Stimulated activated CD4-positive, alpha-beta T cell treated with anti-CD3 and anti-CD28 coated beads, Interleukin-4, amount 100 ng/mL, for 48 hours (primary cell): ENCODE measurements at regions not wholly inside any gene's neighbourhood (a gene's known extent, or its start where the extent isn't known, plus 50 kb on each side); places are given as distances from the start of the nearest gene placed in this dataset.

Experiments
- DNase-seq, 2 donors: peaks; one replicate each; pipeline ENCODE4 v3.0.0-alpha.2; 2020; ENCODE audit warnings: low read depth in 2 of 2

DNA sequence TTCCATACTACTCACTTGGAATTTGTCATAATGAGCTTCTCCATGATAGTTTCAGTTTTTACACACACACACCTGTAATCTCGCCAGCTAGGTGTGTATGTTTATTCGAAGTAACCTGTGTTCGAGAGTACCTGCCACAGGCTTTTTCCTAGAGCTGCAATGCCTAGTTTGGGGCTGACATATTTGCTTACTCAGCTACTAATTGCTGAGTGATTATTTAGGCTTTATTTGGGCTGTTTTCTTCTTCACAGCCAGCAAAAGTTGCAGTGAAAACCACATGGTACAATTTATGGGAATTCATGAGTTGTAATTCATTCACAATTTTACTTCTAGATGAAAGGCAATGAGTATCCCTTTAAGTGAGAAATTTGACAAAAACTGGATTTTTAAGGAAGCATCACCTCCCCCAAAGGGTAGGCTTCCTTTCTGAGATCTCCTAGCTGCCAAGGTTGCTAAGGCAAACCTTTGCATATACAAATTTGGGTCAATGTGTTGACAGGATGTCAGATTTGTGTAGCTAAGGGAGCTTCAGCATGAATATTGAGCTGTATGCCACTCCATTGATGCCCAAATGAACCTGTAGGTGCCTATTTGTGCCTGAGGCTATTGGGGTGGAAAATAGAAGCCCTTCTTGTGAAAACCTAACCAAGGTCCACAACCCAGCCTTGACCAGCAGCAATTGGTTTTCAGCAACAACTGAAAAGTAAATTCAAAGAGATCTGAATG, 108.7 kb upstream of the OTX2 start:
- DNase-seq = no peak

DNA sequence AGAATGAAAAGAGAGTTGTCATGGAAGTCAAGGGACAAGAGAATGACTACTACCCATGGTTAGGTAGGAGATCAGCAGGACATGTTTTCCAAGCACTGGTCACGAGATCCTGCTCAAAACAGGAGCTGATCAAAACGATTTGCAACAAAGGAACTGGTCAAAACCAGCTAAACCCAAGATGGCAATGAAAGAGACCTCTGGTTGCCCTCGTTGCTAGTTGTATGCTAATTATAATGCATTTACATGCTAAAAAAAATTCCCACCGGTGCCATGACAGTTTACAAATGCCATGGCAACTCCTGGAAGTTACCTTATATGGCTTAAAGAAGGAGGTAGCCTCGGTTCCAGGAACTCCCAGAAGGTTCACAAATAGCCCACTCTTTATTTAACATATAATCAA, 95.0 kb upstream of the OTX2 start:
- DNase-seq = no peak

DNA sequence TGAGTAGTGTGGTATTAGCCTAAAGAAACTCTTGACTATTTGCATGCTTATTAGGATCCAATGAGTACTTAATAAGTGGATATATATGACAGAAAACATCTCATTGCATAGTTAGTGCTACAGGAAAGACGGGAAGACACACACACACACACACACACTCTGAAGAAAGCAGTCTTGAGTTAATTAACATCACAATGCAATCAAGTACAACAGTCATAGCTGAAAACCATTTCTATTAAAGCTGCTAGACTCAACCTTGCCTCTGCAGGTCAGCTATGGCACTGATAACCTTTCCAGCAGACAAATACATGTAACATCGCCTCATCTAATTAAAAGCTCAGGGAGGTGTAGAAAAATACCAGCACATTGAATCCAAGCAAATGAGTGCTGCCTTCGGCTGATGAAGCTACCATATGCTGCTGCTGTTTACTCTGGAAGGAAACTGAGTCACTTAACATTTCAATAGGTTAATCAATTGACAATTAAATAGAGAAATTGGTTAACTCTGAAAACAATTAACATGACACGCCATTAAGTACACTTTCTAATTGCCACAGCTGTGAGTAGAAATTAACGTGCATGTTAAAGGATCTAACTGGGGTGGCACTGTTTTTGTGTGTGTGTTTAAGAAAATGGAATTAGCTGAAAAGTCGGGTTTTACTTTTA, 93.2 kb upstream of the OTX2 start:
- no peak for DNase-seq

DNA sequence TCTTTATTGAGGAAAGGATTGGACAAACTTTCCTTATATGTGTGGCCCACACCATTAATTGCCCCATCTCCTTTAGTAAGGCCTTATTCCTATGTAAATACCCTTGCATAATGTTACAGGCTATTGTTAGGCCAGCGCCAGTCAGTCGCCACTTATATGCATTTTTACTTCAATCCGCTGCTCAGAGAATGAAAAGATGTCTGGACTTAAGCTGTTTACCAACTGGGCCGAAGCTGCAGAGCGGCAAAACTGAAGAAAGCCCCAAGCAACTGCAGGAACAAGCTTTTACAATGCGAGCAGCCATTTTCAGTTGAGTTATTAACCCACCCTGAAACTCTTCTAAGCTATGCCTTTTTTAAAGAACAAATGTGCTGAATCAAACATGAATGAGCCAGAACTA, 92.1 kb upstream of the OTX2 start:
- no peak for DNase-seq

DNA sequence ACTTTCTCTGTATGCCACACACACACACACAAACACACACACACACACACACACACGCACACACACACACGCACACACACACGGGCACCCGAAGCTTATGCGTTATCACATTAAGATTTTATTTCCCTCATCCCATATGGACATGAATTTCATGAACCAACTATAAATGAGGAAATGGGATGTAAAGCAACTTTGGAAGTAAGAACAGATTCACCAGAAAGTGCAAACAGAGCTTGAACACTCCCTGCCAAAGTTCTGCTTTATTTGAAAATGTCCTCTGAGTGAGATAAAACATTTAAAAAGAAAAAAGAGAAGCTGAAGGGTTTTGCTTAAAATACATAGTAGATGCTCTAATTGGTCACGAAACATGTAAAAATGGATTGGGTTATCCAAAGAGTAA, 90.4 kb upstream of the OTX2 start:
- no peak for DNase-seq

DNA sequence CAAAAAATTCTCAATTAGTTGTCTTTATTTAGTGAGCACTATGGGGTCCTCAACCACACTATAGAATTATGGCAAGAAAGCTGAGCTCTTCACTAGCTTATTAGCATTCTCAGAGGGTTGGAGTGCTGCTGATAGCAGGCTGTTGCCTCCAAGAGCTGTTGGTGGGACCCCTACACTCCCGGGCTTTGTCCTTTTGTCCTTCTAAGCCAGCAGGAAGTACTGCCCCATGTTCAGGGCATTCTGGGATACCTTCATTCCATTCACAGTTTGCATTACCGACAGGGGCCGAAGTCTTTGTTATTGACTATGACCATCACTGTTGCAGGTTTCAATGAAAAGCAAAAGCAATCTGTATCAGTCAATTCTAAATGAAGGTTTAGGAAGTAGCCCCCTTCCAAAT, 89.5 kb upstream of the OTX2 start:
- DNase-seq = no peak

DNA sequence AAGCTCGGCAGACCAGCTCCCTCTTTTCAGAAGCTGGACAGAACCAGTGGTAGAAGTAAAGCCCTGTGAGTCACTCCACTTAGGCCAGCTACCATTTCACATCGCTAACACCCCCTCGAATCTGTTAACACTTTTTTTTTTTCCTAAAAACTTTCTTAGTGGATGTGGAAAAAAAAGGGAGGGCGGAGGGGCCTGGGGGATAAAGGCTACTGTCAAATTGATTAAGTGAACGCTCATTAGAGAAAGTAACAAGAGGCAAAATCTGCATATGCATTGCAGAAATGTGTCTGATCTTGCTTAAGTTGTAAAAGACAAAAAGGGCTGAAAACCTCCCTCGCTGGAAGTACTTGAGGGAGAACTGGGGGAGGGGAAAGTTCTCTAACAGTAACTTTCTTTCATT, 86.6 kb upstream of the OTX2 start:
- DNase-seq = no peak

DNA sequence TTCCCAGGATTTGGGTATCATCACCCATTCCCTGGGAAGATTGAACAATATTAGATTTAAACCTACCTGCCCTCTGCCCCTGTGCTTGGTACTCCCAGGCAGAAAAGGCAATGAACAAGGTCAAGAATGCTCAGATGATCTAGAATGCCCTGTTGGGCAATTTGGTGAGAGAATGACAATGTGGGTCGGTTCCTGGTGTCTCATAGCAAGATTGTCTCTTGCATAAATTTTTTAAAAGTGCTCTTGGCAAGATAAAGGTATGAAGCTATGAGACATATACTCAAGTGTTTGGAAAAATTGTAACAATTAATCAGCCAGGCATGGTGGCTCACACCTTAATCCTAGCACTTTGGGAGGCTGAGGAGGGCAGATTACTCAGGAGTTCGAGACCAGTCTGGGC, 86.0 kb upstream of the OTX2 start:
- no peak for DNase-seq

DNA sequence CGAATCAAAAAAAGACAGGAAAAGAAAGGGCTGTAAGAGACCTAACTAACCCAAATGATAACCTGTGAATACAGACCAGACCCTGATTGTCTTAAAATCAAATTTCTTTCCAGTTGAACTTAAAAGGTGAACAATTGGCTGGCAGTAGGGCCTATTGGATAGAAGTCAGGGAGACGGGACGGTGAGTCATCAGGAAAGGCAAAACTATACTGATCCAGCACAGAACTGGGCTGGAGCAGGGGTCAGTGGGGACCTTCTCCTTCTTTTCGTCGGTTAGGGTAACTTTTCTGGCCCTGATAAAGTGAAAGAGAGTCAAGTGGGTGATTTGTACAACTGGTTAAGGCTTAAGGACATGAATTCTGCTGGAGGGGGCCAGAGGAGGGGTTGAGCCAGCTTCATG, 84.9 kb upstream of the OTX2 start:
- no peak for DNase-seq

DNA sequence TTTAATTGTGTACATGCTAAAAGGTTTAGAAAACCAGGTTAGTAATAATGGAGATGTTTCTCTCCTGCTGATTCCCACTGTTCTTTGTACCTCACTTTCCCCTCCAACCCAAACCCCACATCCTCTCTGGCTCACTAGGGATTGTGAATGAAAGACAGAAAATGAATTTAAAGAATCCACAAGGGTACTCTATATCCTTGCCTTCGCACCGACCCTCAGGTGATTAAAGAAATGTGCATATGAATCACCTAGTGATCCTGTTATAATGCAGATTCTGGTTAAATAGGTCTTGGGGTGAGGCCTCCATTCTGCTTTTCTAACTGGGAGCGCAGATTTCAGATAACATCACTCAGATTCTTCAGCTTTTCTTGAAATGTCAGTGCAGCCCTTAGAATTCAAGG, 84.3 kb upstream of the OTX2 start:
- no peak for DNase-seq

DNA sequence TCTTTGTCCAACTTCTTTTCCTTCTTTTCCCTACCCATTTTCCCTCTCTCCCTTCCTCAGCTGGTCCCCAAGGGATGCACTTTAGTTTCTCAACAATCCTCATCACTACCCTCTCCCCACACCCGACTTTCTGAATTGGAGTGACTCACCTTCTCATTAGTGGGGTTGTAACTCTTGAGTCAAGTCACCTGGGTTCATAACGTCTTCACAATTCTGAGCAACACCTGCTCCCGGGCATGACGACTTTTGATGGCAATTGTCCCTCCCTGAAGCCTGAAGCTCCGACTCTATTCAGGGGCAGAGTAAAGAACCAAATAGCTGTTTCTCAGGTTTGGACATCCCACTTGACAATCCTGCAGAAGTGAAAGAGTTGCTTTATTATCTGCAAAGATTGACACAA, 82.7 kb upstream of the OTX2 start:
- DNase-seq = no peak

DNA sequence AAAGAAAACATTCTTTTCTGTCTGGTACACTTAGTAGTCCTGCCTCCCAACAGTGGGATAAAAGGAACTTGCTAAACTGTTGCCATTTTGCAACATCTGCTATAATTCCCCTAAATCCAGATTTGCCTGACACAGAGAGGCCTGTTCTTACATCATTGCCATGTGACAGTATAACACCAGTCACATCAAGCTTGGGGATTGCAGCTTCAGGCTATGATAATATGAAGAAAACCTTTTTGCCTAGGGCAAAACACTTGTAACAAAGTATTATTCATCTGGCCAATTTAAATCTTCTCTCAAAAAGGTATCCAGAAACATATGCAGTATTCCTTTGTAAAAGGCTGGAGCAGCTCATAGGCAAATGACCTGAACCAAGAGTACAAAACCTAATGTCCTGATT, 80.9 kb upstream of the OTX2 start:
- no peak for DNase-seq

DNA sequence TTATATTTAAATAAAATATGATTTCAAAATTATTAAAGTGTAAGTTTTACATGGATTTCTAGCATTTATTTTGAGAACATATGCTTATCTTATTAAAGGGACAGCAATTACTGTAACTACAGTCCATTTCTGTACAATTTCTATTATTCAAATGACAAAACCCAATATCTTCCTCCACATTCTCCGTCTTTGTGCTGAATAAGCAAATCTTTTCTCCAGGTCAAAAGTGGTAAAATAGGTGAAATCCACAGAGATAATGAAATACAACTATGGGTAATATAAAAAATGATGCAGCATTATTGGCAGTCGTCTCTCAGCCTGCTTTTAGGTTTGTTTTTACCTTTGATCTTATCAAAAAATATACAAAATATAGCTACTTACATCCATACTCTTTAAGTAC, 79.4 kb upstream of the OTX2 start:
- no peak for DNase-seq

DNA sequence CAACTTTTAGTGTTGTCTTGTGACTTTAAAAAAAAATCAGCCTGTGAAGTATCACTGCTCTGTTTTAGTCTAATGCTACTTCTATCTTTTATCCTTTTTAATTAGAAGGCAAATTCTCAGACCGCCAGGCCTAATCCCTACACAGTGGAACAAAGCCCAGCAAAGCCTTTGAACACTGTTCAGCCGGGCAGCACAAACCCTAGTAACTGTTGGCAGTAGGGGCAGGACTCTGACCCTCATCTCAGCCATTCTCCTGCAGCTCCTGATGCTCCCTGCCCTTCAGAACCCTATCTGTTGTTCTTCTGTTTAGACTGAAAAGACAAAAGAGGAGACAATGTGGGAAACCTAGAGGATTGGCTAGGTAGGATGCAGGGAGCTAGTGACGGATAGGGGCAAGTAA, 78.0 kb upstream of the OTX2 start:
- no peak for DNase-seq

DNA sequence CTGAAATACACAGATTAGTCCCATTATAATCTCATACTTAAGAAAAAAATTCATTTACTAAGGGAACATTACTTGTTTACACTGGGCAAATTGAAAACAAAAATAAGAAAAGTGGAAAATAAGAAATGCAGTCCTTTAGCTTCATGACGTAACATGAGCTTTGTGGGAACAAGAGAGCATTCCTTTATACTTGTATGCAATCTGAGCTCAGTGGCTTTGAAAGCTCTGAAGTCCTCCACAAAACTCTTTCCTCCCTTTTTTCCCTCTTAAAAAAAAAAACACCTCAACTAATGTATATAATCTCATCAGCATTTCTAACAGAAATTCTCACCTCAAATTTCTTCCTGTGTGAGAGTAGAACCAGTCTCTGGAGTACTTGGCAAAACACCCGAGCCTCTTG, 76.9 kb upstream of the OTX2 start:
- no peak for DNase-seq

DNA sequence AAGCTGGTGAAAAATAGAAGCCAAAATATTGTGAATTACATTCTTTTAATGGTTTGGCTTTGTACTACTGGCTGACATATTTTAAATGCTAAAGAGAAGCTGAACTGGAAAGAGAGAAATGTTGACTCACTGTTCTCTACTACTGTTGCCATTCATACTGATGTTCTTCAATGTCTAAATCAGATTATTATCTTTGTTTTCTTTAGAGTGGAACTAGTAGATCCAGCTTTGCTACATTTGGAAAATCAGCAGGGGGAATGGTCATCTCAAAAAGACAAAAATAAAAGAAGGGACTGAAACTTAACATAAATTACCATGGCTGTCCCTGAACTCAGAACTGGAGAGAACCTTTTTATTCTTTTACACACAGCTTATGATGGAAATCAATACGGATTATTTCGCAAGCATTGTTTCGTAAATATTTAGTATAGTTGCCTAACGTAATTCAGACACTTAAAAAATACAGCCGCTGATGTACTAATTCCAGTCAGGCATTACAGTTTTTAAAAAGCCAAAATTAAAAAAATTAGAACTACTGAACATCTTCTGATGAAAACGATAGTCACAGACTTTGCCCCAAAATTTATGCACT, 76.3 kb upstream of the OTX2 start:
- no peak for DNase-seq

DNA sequence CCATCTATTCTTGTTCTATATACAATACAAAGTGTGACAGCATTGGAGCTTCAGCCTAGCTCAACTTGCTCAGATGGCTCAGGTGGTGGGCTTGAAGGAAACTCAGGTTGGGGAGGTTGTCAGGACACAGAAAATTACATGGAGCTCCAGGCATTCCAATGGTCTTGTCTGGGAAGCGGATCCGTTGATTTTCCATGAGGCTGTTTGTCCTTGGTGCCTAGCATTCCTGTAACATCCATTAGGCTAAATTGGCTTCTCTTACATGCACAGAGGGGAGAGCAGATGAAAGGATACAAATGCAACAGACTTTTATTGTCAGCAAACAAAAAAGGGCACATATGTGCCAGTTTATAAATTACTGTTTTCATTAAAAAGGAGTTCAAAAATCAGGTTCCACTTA, 75.5 kb upstream of the OTX2 start:
- DNase-seq = no peak

DNA sequence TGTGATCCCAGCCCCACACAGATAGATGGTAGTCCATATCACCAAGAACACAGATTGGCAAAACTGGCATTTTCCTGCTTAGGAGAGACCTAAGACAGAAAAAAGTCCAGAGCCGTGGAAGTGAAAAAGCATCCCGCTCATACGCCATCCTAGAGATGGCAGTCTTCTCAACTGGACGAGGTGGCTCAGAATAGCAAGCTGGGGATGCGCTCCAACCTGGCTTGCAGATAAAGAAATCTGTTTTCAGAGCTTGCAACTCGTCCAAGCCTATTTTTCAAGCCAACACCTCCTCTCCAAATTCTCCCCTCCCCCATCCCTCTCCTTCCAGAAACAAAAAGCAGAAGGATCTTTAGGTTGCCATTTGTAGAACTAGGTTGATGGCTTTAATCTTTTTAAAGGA, 74.3 kb upstream of the OTX2 start:
- no peak for DNase-seq

DNA sequence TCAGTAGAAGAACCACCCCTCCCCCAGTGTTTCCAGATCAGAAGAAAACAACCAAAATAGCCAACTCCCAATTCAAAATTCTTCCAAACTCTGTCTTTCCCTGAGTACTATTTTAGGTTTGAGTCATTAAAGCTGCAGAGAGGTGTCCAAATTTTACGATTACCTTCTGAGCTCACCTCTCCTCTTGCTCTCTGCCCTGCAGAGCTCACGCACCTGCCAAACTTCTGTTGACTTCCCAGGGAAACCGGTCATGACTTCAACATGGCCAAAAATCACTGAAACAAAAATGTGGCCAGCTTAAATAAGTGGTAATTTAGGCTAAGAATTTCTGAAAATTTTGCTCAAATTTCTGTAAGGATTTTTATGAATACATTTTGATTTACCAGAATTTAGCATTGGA, 70.9 kb upstream of the OTX2 start:
- DNase-seq = no peak

DNA sequence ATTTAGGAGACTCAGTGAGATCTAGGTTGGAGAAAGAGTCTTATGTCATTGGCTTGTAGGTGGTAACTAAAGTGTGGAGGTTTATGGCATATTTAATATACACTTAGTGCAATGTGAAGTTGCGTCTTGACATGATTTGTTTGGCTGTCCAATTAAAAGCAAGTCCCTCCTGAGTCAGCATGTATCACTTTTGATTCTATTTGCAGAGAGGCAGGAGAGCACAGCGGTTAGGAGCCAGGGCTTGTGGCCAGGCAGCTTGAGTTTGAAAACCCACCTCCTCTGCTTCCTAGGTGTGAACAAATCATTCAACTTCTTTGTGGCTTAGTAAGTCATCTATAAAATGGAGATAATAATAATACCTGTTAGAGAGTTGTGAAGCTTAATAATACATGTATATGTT, 68.5 kb upstream of the OTX2 start:
- DNase-seq = no peak

DNA sequence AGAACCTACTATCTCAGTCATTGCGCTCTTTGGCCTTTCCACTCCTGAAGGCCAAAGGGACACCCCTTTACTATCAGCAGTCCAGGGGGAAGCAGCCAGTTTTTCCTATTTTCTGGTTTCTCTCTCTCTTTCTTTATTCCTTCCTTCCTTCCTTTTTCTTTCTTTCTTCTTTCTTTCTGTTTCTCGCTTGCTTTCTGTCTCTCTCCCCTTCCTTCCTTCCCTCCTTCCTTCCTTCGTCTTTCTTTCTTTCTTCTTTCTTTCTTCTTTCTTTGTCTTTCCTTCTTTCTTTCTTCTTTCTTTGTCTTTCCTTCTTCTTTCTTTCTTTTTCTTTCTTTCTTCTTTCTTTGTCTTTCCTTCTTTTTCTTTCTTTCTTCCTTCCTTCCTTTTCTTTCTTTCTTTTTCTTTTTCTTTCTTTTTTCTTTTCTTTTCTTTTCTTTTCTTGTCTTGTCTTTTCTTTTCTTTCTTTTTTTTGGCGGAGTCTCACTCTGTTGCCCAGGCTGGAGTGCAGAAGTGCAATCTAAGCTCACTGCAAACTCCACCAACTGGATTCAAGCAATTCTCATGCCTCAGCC, 64.9 kb upstream of the OTX2 start:
- DNase-seq = no peak

DNA sequence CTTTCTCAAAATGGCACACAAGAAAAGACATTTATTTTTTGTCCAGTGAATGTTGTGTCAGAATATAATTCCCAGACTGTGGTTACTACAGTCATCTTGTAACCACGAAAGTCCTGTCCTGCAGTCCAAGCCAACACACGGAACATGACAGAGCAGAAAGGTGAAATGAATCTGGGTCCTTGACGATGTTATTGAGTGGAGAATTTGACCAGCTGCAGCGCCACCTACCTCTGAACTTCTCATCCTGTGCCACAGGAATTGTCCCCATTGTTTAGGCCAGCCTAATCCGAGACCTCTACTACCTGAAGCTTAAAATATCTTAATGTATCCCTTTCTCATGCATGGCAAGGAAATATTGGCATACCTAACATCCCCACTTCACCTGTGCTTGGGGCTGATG, 64.1 kb upstream of the OTX2 start:
- no peak for DNase-seq

DNA sequence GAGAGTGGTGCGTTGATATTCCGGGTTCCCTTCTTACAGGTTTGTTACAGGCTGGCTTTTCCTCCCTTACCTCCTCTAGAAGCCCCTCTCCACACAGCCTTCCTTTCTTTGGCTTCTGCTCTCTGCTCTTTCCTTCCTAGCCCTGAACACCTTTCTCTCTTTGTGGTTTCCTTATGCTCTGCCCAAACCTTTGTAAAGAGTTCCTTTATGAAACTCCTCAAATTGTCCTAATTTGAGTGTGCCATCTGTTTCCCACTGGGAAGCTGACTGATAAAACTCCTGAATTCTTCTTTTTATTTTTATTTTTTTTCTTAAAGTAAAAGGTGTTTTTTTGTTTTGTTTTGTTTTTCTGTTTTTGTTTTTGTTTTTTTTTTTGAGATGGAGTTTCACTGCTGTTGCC, 60.1 kb upstream of the OTX2 start:
- no peak for DNase-seq
